BLaER1 treated with 17β-estradiol and CSF1 and Interleukin-3, amounts not matched to agents 10 nM and 100 nM (cell line): ENCODE measurements at regions not wholly inside any gene's neighbourhood (a gene's known extent, or its start where the extent isn't known, plus 50 kb on each side); places are given as distances from the start of the nearest gene placed in this dataset.

ENCODE experiments used
- H3K27ac ChIP-seq, 11 experiments: shearing (Covaris generic); formaldehyde crosslinking; 2 replicates each; pipeline ENCODE4 v1.8.1; 2022
- H3K27me3 ChIP-seq, 11 experiments: shearing (Covaris generic); formaldehyde crosslinking; 2 replicates each; pipeline ENCODE4 v1.8.1; 2022
- H3K36me3 ChIP-seq, 11 experiments: shearing (Covaris generic); formaldehyde crosslinking; 2 replicates each; pipeline ENCODE4 v1.8.1; 2022
- H3K4me1 ChIP-seq, 10 experiments: shearing (Covaris generic); formaldehyde crosslinking; 2 replicates each; pipeline ENCODE4 v1.8.1; 2022
- H3K4me2 ChIP-seq, 11 experiments: shearing (Covaris generic); formaldehyde crosslinking; 2 replicates each; pipeline ENCODE4 v1.8.1; 2022
- H3K4me3 ChIP-seq, 10 experiments: shearing (Covaris generic); formaldehyde crosslinking; 2 replicates each; pipeline ENCODE4 v1.8.1; 2022
- H3K9ac ChIP-seq, 11 experiments: shearing (Covaris generic); formaldehyde crosslinking; 2 replicates each; pipeline ENCODE4 v1.8.1; 2022
- H3K9me3 ChIP-seq, 11 experiments: shearing (Covaris generic); formaldehyde crosslinking; replicated peaks in 1 of 11; 2 replicates each; pipeline ENCODE4 v1.8.1; 2022
- H4K20me1 ChIP-seq, 11 experiments: shearing (Covaris generic); formaldehyde crosslinking; 2 replicates each; pipeline ENCODE4 v1.8.1; 2022
- Cebpa-rat ChIP-seq, 11 experiments: shearing (Covaris generic); IDR thresholded peaks; 2 replicates each; pipeline ENCODE4 v1.8.1; 2022

DNA sequence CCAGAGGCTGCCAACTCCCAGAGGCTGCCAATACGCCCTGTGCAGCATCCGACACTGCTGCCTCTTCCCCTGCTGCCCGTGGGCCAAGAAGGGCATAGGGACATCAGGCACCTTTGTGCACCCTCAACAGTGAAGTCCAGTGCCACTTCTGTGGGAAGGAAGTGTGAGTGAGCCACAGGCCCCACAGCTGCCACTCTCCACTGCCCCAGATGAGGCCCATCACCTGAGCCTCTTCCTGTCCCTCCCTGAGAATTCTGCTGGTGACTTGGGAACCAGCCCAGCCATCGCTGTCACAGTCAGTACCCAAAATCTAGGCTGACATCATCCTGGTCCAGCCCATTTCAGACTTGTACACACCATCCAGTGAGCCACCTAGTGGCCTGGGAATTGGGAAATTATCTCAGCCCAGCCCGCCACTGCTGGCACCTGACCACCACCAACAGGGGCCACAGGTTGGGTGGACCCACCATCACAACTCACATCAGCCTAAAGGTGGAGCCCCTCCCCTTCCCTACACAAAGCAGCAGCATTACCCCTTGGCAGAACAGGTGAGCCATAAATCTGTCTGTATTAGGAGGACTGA lies 733.9 kb upstream of the KLHL1 start:
- Histone ChIP-seq H3K27me3 (no peaks in the 10 kb centered on the region), H3K9ac (no peak overlapping the region), H3K36me3 (no peaks in the 10 kb centered on the region), H3K4me1 (no peaks in the 10 kb centered on the region), H3K4me2 (no peak overlapping the region), H3K9me3 (peaks cover 0 to 10% (median 7%) of the 10 kb centered on the region in 11 experiments; a peak in 9 of 22 replicates), H4K20me1 (no peaks in the 10 kb centered on the region), H3K27ac (no peak overlapping the region), H3K4me3 (no peak overlapping the region)
- TF ChIP-seq Cebpa-rat (IDR thresholded peaks at IDR 0.05): no peak

DNA sequence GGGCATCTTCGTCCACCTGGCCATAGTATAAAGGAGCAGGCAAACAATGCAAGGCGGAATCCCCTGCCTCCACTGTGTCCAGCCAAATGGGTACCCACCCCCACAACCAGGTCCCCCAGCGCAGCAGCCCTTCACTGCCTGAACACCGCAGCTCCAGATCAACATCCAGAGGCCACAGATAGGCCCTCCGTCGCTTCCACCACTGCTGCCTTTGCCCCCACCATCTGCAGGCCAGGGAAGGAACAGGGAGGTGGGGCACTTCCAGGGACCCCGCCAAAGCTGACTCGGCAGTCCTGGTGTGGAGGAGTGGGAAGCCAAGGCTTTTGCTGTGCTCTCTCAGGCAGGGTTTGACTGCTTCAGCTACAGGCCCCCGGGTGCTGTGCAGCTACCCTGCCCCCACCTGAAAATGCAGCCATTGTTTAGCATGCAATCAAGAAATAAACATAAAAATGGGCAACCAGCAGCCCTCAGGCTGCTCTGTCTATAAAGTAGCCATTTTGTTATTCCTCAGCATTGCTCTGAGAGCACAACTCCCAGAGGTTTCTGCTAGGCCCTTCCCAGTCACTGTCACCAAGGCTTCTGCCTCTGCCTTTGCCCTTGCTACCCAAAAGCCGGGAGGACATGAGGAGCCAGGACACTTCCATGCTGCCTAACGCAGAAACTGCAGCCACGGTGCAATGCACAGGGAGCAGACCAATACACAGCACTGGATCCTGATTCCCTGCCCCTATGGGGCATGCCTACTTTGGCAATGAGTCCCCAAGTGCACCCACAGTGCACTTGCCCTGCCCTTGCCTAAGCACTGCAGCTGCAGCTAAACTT lies 733.2 kb upstream of the KLHL1 start:
- H3K36me3 ChIP-seq: no peaks in the 10 kb centered on the region
- H3K4me3 ChIP-seq: no peak overlapping the region
- no peak overlapping the region for H3K9ac ChIP-seq
- peaks cover 0 to 10% (median 7%) of the 10 kb centered on the region in 11 experiments; a peak in 9 of 22 replicates for H3K9me3 ChIP-seq
- no peak overlapping the region for H3K27ac ChIP-seq
- TF ChIP-seq Cebpa-rat (IDR thresholded peaks at IDR 0.05): no peak
- no peaks in the 10 kb centered on the region for H3K4me1 ChIP-seq
- H3K27me3 ChIP-seq: no peaks in the 10 kb centered on the region
- H3K4me2 ChIP-seq: no peak overlapping the region
- H4K20me1 ChIP-seq: no peaks in the 10 kb centered on the region

DNA sequence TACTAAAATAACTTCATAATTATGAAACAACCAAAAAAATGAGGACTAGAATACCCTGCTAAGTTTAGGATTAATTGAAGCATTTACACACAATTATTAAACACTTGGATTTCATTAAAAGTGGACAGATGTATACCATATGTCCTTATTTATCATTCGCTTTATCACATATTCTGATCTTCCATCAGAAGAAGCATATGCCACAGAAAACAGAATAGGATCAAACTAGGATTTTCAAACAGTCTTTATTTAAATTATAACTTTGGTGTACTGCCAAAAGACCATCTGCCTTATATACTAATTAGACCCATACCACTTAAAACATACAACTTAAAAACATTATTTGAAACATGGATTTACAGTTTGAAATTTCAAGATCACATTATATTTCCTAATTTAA lies 727.1 kb upstream of the KLHL1 start:
- no peak overlapping the region for H3K27ac ChIP-seq

DNA sequence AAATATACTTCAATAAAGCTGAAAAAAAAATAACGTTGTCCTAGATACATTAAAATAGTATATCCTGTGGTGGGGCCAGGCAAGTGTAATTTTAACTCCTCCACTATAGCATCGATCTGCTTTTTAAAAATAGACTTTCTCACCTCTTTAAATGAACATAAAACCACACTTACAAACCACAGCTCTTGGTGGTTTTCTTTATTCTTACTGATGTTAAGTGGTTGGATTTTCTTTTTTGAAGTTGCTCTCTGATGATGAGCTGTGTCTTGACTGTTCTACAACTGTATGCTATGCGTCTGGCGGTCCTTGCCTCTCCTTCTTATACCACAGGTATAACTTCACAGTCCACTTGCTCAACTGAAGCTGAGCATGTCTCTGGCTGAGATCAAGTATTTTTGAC lies 721.5 kb upstream of the KLHL1 start:
- Histone ChIP-seq H3K4me1 (peaks cover 0 to 26% (median 12%) of the 10 kb centered on the region in 10 experiments; a peak in 11 of 20 replicates), H3K36me3 (no peaks in the 10 kb centered on the region), H3K27ac (no peak overlapping the region), H3K27me3 (no peaks in the 10 kb centered on the region), H3K4me3 (no peak overlapping the region), H3K4me2 (peak overlapping the region in 9 of 11 experiments; percentile 14 to 67 (median 54); a peak in 15 of 22 replicates), H4K20me1 (no peaks in the 10 kb centered on the region), H3K9ac (no peak overlapping the region), H3K9me3 (no peaks in the 10 kb centered on the region)
- TF ChIP-seq Cebpa-rat (IDR thresholded peaks at IDR 0.05): no peak

More for the DNA sequence above, 727.1 kb upstream of the KLHL1 start:
- Histone ChIP-seq H3K27me3 (no peaks in the 10 kb centered on the region), H3K9ac (no peak overlapping the region), H4K20me1 (no peaks in the 10 kb centered on the region), H3K9me3 (no peaks in the 10 kb centered on the region), H3K4me1 (peaks cover 0 to 7% (median 1%) of the 10 kb centered on the region in 10 experiments; a peak in 10 of 20 replicates), H3K4me3 (no peak overlapping the region), H3K36me3 (no peaks in the 10 kb centered on the region), H3K4me2 (no peak overlapping the region)
- TF ChIP-seq Cebpa-rat (IDR thresholded peaks at IDR 0.05): no peak

DNA sequence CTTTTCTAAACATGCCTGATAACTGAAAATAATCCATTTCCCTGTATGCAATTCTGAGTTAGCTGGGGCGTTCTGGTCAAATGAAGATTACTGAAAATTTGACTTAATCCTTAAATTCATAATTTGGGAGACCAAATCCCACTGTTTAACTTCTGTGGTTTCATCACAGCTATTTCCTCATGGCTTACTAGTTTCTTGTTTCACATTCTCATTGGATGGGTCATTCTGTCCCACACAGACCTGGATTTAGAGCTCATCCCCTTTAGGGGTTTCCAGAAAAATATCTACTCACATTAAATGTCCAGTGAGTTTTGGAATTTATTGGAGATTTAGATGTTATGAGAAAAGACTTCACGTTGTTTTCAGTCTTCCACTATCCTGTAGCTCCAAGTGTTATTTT lies 709.3 kb upstream of the KLHL1 start:
- no peak overlapping the region for H3K4me2 ChIP-seq

DNA sequence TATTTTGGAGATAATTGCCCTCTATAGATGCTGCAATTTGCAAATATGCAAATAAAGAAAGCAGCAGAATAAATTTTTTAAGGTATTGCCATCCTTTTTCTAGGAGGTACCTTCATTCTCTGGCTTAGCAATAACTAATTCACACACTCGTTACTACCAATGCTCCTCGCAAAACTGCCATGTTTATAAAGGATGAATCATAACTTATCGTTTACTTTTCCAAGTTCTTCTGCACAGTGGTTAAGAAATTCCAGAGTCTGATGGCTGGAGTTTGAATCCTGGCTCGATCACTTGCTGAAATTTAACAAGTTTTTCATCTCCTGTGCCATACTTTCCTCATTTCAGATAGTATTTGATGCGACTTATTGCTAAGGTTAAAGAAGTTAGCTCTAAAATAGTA lies 708.6 kb upstream of the KLHL1 start:
- Histone ChIP-seq H3K9me3 (peaks cover 0 to 11% (median 6%) of the 10 kb centered on the region in 11 experiments; a peak in 10 of 22 replicates), H4K20me1 (no peaks in the 10 kb centered on the region), H3K36me3 (no peaks in the 10 kb centered on the region), H3K27ac (no peak overlapping the region), H3K9ac (no peak overlapping the region), H3K4me3 (no peak overlapping the region), H3K27me3 (no peaks in the 10 kb centered on the region), H3K4me1 (peaks cover 0 to 15% (median 0%) of the 10 kb centered on the region in 10 experiments; a peak in 3 of 20 replicates), H3K4me2 (no peak overlapping the region)
- no peak for TF ChIP-seq Cebpa-rat (IDR thresholded peaks at IDR 0.05)

More for the DNA sequence above, 709.3 kb upstream of the KLHL1 start:
- Histone ChIP-seq H3K9me3 (peaks cover 0 to 11% (median 6%) of the 10 kb centered on the region in 11 experiments; a peak in 10 of 22 replicates), H3K36me3 (no peaks in the 10 kb centered on the region), H3K27ac (no peak overlapping the region), H3K27me3 (no peaks in the 10 kb centered on the region), H3K9ac (no peak overlapping the region), H4K20me1 (no peaks in the 10 kb centered on the region), H3K4me3 (no peak overlapping the region), H3K4me1 (peaks cover 0 to 15% (median 0%) of the 10 kb centered on the region in 10 experiments; a peak in 3 of 20 replicates)
- TF ChIP-seq Cebpa-rat (IDR thresholded peaks at IDR 0.05): no peak

DNA sequence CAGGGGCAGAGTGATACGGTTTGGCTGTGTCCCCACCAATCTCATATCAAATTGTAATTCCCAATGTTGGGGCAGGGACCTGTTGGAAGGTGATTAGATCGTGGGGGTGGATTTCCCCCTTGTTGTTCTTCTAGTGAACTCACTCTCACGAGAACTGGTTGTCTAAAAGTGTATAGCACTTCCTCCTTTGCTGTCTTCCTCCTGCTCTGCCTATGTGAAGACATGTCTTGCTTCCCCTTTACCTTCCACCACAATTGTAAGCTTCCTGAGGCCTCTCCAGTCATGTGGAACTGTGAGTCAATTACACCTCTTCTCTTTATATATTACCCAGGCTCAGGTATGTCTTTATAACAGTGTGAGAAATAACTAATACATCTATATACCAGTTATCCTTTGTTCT lies 706.4 kb upstream of the KLHL1 start:
- Histone ChIP-seq H3K4me1 (peaks cover 0 to 15% (median 0%) of the 10 kb centered on the region in 10 experiments; a peak in 3 of 20 replicates), H3K27ac (no peak overlapping the region), H3K36me3 (no peaks in the 10 kb centered on the region), H3K4me3 (no peak overlapping the region), H4K20me1 (no peaks in the 10 kb centered on the region), H3K4me2 (no peak overlapping the region), H3K9ac (no peak overlapping the region), H3K9me3 (peaks cover 0 to 15% (median 9%) of the 10 kb centered on the region in 11 experiments; a peak in 12 of 22 replicates), H3K27me3 (no peaks in the 10 kb centered on the region)
- TF ChIP-seq Cebpa-rat (IDR thresholded peaks at IDR 0.05): no peak

DNA sequence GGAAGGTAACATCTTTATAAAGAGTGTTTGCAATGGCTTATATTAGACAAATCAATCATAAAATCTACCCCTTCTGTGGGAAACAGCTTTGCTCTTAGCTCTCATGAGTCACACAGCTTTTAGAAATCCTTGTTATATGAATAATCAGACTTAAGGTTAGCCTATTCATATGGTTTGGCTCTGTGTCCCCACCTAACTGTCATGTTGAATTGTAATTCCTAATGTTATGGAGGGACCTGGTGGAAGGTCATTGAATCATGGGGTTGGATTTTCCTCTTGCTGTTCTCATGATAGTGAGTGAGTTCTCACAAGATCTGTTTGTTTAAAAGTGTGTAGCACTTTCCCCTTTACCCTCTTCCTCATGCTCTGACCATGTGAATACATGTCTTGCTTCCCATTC lies 704.2 kb upstream of the KLHL1 start:
- no peak overlapping the region for H3K27ac ChIP-seq
- H4K20me1 ChIP-seq: no peaks in the 10 kb centered on the region
- H3K4me2 ChIP-seq: no peak overlapping the region
- H3K9ac ChIP-seq: no peak overlapping the region
- H3K4me3 ChIP-seq: no peak overlapping the region
- no peak for TF ChIP-seq Cebpa-rat (IDR thresholded peaks at IDR 0.05)
- H3K36me3 ChIP-seq: no peaks in the 10 kb centered on the region
- H3K4me1 ChIP-seq: peaks cover 0 to 15% (median 0%) of the 10 kb centered on the region in 10 experiments; a peak in 3 of 20 replicates
- peaks cover 3 to 26% (median 14%) of the 10 kb centered on the region in 11 experiments; a peak in 13 of 22 replicates for H3K9me3 ChIP-seq
- H3K27me3 ChIP-seq: no peaks in the 10 kb centered on the region

DNA sequence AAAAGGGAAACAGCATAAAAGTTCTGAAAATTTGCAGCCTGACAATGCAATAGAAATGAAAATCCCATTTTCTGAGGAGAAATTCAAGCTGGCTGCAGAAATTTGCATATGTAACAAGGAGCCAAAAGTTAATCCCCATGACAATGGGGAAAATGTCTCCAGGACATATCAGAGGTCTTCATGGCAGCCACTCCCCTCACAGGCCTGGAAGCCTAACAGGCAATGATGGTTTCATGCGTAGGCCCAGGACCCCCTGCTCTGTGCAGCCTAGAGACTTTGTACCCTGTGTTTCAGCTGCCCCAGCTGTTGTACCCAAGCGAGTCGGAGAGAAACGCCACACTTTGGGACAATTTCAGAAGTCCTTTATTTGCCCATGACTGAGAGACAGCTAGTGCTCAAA lies 701.3 kb upstream of the KLHL1 start:
- no peaks in the 10 kb centered on the region for H3K36me3 ChIP-seq
- H3K27me3 ChIP-seq: no peaks in the 10 kb centered on the region
- H3K4me3 ChIP-seq: no peak overlapping the region
- peaks cover 0 to 14% (median 0%) of the 10 kb centered on the region in 10 experiments; a peak in 3 of 20 replicates for H3K4me1 ChIP-seq
- no peak for TF ChIP-seq Cebpa-rat (IDR thresholded peaks at IDR 0.05)
- H3K9me3 ChIP-seq: peaks cover 3 to 26% (median 12%) of the 10 kb centered on the region in 11 experiments; a peak in 13 of 22 replicates
- no peak overlapping the region for H3K27ac ChIP-seq
- H4K20me1 ChIP-seq: no peaks in the 10 kb centered on the region
- H3K9ac ChIP-seq: no peak overlapping the region
- no peak overlapping the region for H3K4me2 ChIP-seq
